Caco-2 (cell line): ENCODE measurements at regions not wholly inside any gene's neighbourhood (a gene's known extent, or its start where the extent isn't known, plus 50 kb on each side); places are given as distances from the start of the nearest gene placed in this dataset.

Experiments
- BruUV-seq: library from RNA; stranded (reverse); fragments of 400-500 nt; replicated peaks from 2 replicates; lab custom pipeline; 2021; lab: Mats Ljungman, UMichigan
- CTCF ChIA-PET: fragments of 300-600 bp; sonication (Branson Sonifier 250); formaldehyde crosslinking; loops from one replicate; lab custom pipeline; 2022; ENCODE audit warnings: antibody characterized with exemption; lab: Charles Lee
- POLR2A ChIA-PET: fragments of 300-600 bp; sonication (Branson Sonifier 250); formaldehyde crosslinking; loops from one replicate; lab custom pipeline; 2022; ENCODE audit warnings: antibody characterized with exemption; lab: Charles Lee
- DNase-seq, 2 experiments: peaks; one replicate each; pipeline versions ENCODE4 v3.0.0 to v3.0.0-alpha.2; 2020 to 2022
- H3K27me3 ChIP-seq: replicated peaks from 2 replicates; pipeline ENCODE4 v1.6.0; 2011; ENCODE audit warnings: low read length; ENCODE audit not compliant: control insufficient read depth, insufficient read depth
- H3K36me3 ChIP-seq: 2 replicates; pipeline ENCODE4 v1.5.1; 2011; ENCODE audit warnings: low read length; ENCODE audit not compliant: control insufficient read depth, insufficient read depth
- H3K4me1 ChIP-seq: fragments of 250-450 bp; sonication (Bioruptor Pico); 2 replicates; pipeline ENCODE4 v1.5.1; 2020; ENCODE audit warnings: mild to moderate bottlenecking
- H3K4me3 ChIP-seq: 2 replicates; pipeline ENCODE4 v1.5.1; 2011; ENCODE audit warnings: low read depth, mild to moderate bottlenecking, control low read depth, low read length
- H3K9me3 ChIP-seq: fragments of 250-450 bp; sonication (Bioruptor Pico); 2 replicates; pipeline ENCODE4 v1.5.1; 2020; ENCODE audit warnings: mild to moderate bottlenecking, moderate library complexity
- H3K27ac Mint-ChIP-seq: one replicate; pipeline ENCODE4 v1.8.0; 2022; ENCODE audit warnings: mixed read lengths; ENCODE audit not compliant: unreplicated experiment
- H3K27me3 Mint-ChIP-seq: one replicate; pipeline ENCODE4 v1.8.0; 2022; ENCODE audit warnings: mixed read lengths; ENCODE audit not compliant: insufficient read depth, unreplicated experiment
- H3K36me3 Mint-ChIP-seq: one replicate; pipeline ENCODE4 v1.8.0; 2022; ENCODE audit warnings: mild to moderate bottlenecking, mixed read lengths; ENCODE audit not compliant: insufficient read depth, unreplicated experiment
- H3K4me1 Mint-ChIP-seq: one replicate; pipeline ENCODE4 v1.8.0; 2022; ENCODE audit warnings: low read depth, mixed read lengths; ENCODE audit not compliant: unreplicated experiment
- H3K4me3 Mint-ChIP-seq: one replicate; pipeline ENCODE4 v1.8.0; 2022; ENCODE audit warnings: mild to moderate bottlenecking, moderate library complexity, mixed read lengths; ENCODE audit not compliant: unreplicated experiment
- H3K9me3 Mint-ChIP-seq: one replicate; pipeline ENCODE4 v1.8.0; 2022; ENCODE audit warnings: mixed read lengths; ENCODE audit not compliant: unreplicated experiment
- intact Hi-C: fragments of 100-400 bp; cut with micrococcal nuclease; formaldehyde crosslinking; loops from one replicate; pipeline ENCODE4 v1.10.0; 2022; ENCODE audit not compliant: unreplicated experiment
- TF ChIP-seq, protein P1 (sequence below), 2 experiments: fragments of 200-600 bp in 1 of 2; IDR thresholded peaks; 1 replicate in 1 of 2; 2 replicates in 1 of 2; pipeline versions ENCODE4 v1.5.1 to v1.8.0; 2011 to 2022; ENCODE audit warnings: antibody characterized with exemption in 1 of 2, control low read depth in 1 of 2, inconsistent platforms in 1 of 2, low read depth in 1 of 2, low read length in 1 of 2, mild to moderate bottlenecking in 1 of 2, moderate library complexity in 1 of 2; ENCODE audit not compliant: insufficient read depth in 1 of 2, severe bottlenecking in 1 of 2, unreplicated experiment in 1 of 2

DNA sequence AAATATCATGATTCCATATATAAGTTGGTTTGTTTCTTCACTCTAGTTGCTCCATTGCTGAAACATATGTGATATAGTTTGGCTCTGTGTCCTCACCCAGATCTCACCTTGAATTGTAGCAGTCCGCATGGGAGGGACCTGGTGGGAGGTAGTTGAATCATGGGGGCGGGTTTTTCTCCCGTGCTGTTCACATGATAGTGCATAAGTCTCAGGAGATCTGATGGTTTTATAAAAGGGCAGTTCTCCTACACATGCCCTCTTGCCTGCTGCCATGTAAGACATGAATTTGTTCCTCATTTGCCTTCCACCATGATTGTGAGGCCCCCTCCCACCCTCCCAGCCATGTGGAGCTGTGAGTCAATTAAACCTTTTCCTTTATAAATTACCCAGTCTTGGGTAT, 915.5 kb downstream of the KCNJ2 start:
- intact Hi-C loops = loop anchor here (1.0 to 5.0 kb wide), 2 partner anchors 143 to 318 kb away; no protein-coding TSS in a partner anchor
- TF ChIP-seq, protein P1, sequence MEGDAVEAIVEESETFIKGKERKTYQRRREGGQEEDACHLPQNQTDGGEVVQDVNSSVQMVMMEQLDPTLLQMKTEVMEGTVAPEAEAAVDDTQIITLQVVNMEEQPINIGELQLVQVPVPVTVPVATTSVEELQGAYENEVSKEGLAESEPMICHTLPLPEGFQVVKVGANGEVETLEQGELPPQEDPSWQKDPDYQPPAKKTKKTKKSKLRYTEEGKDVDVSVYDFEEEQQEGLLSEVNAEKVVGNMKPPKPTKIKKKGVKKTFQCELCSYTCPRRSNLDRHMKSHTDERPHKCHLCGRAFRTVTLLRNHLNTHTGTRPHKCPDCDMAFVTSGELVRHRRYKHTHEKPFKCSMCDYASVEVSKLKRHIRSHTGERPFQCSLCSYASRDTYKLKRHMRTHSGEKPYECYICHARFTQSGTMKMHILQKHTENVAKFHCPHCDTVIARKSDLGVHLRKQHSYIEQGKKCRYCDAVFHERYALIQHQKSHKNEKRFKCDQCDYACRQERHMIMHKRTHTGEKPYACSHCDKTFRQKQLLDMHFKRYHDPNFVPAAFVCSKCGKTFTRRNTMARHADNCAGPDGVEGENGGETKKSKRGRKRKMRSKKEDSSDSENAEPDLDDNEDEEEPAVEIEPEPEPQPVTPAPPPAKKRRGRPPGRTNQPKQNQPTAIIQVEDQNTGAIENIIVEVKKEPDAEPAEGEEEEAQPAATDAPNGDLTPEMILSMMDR (IDR thresholded peaks at IDR 0.05; ENCODE audit: insufficient read depth in 1 of 2, low read depth in 1 of 2, low read length in 1 of 2, severe bottlenecking in 1 of 2, unreplicated experiment in 1 of 2) = no peak

DNA sequence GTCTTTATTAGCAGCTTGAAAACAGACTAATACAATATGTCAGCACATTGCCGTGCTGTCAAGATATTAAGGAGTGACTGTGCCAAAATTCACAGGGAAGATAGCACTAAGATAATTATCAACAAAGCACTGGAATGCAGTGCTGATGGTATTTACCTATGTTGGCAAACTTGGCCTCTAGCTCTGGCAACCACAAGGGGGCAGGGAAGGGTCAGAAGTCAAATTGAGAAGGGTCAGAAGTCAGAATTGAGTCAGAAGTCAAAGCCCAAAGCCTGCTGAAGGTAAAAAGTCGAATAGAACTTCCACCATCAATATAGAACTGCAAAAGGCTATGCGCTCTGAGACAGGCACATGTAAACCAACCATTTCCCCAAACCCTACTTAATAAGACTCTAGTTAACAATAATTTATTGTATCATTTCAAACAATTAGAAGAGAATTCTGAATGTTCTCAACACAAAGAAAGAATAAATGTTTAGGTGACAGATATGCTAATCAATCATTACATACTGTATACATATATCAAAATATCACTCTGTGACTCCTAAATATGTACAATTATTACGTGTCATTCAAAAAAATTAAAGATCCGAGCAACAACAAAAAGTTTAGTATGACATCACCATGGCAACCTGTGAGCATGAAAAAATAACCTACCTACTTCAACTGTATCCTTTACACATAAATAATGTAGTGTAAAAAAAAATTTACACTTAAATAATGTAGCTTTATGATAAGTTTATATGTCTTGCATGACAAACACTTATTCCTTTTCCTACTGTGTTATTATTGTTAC, 916.1 kb downstream of the KCNJ2 start:
- Mint-ChIP-seq H3K4me1 (no peaks in the 10 kb centered on the region), H3K27me3 (no peaks in the 10 kb centered on the region), H3K9me3 (no peaks in the 10 kb centered on the region), H3K27ac (no peak overlapping the region), H3K4me3 (no peak overlapping the region), H3K36me3 (no peaks in the 10 kb centered on the region)
- no peak overlapping the region for H3K4me3 ChIP-seq
- 0 out of 2 replicates have a peak, but pooled peaks cover 5% of the 10 kb centered on the region for H3K9me3 ChIP-seq
- DNase-seq = peak; percentile 46 to 61
- intact Hi-C loops = no loop called here
- no peaks in the 10 kb centered on the region for H3K27me3 ChIP-seq
- H3K4me1 ChIP-seq = no peaks in the 10 kb centered on the region
- no peaks in the 10 kb centered on the region for H3K36me3 ChIP-seq
- ChIA-PET POLR2A (no interaction called here), CTCF (interaction anchor here (0.6 to 1.0 kb wide), 3 partner anchors 12 to 945 kb away, joined by 4 to 7 read pairs (median 4); no protein-coding TSS in a partner anchor)
- TF ChIP-seq, protein P1 (IDR thresholded peaks at IDR 0.05; ENCODE audit: insufficient read depth in 1 of 2, low read depth in 1 of 2, low read length in 1 of 2, severe bottlenecking in 1 of 2, unreplicated experiment in 1 of 2) = peak; percentile 63 to 76
- no TSS peak for BruUV-seq

More for the DNA sequence above, 915.5 kb downstream of the KCNJ2 start:
- H3K36me3 ChIP-seq = no peaks in the 10 kb centered on the region
- H3K9me3 ChIP-seq = 0 out of 2 replicates have a peak, but pooled peaks cover 5% of the 10 kb centered on the region
- Mint-ChIP-seq H3K4me3 (no peak overlapping the region), H3K4me1 (no peaks in the 10 kb centered on the region), H3K9me3 (no peaks in the 10 kb centered on the region), H3K27ac (no peak overlapping the region), H3K27me3 (no peaks in the 10 kb centered on the region), H3K36me3 (no peaks in the 10 kb centered on the region)
- DNase-seq = no peak
- H3K4me3 ChIP-seq = no peak overlapping the region
- CTCF ChIA-PET = interaction anchor here (0.6 to 1.0 kb wide), 3 partner anchors 11 to 946 kb away, joined by 4 to 7 read pairs (median 4); no protein-coding TSS in a partner anchor
- no peaks in the 10 kb centered on the region for H3K27me3 ChIP-seq
- POLR2A ChIA-PET = no interaction called here
- H3K4me1 ChIP-seq = no peaks in the 10 kb centered on the region
- BruUV-seq = no TSS peak

DNA sequence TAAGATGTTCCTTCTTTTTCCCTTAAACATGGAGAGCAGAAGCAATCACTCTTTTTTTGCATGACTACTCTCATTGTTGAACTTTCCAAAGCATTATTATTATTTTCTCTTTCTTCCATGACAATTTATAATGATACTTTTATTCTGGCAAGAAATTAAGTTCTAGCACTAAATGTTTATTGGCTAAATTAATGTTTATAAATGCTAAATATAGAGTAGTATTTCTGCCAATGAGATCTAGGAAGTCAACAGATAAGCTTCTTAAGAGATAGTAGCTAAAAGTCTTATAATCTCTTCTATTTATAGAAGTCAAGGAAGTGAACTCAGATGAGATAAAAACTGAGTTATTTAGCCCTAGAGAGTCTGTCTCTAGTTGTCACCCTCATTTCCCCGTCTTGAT, 920.1 kb downstream of the KCNJ2 start:
- CTCF ChIA-PET = no interaction called here
- H3K4me3 Mint-ChIP-seq = no peak overlapping the region
- no peaks in the 10 kb centered on the region for H3K4me1 Mint-ChIP-seq
- no peak overlapping the region for H3K4me3 ChIP-seq
- intact Hi-C loops = no loop called here
- H3K27me3 Mint-ChIP-seq = no peaks in the 10 kb centered on the region
- BruUV-seq = no TSS peak
- DNase-seq = no peak
- TF ChIP-seq, protein P1 (IDR thresholded peaks at IDR 0.05; ENCODE audit: insufficient read depth in 1 of 2, low read depth in 1 of 2, low read length in 1 of 2, severe bottlenecking in 1 of 2, unreplicated experiment in 1 of 2) = no peak
- POLR2A ChIA-PET = no interaction called here
- no peaks in the 10 kb centered on the region for H3K27me3 ChIP-seq
- no peaks in the 10 kb centered on the region for H3K36me3 ChIP-seq
- H3K27ac Mint-ChIP-seq = no peak overlapping the region
- no peaks in the 10 kb centered on the region; the same call in 1 of the 2 replicates for H3K9me3 ChIP-seq
- H3K9me3 Mint-ChIP-seq = no peaks in the 10 kb centered on the region
- H3K4me1 ChIP-seq = no peaks in the 10 kb centered on the region
- no peaks in the 10 kb centered on the region for H3K36me3 Mint-ChIP-seq
